ENCODE measurements at regions not wholly inside any gene's neighbourhood (a gene's known extent, or its start where the extent isn't known, plus 50 kb on each side); places are given as distances from the start of the nearest gene placed in this dataset.
"Not testable (repeated sequence)": the region's sequence is repeated elsewhere in the genome, so short reads cannot be mapped to it uniquely, and the experiment has no call there.

- Histone ChIP-seq H3K36me3 (replicated peaks; ENCODE audit: control insufficient read depth, insufficient read depth, low read length) (no peaks in the 10 kb centered on the region), H3K27me3 (ENCODE audit: control insufficient read depth, insufficient read depth, low read length) (no peaks in the 10 kb centered on the region), H3K4me3 (ENCODE audit: insufficient read depth, low read depth, low read length) (no peak overlapping the region)
- DNase-seq, result no peak
Observed at GRCh38 chr1:220942278-220942677, 63.0 kb downstream of the HLX start.

GRCh38 chr1:220942914-220943313, 63.7 kb downstream of the HLX start:
- not testable (repeated sequence) for H3K4me3 ChIP-seq (ENCODE audit: insufficient read depth, low read depth, low read length); H3K36me3 ChIP-seq (replicated peaks; ENCODE audit: control insufficient read depth, insufficient read depth, low read length); H3K27me3 ChIP-seq (ENCODE audit: control insufficient read depth, insufficient read depth, low read length); DNase-seq

GRCh38 chr1:220943319-220943996, 64.2 kb downstream of the HLX start:
- Histone ChIP-seq H3K4me3 (ENCODE audit: insufficient read depth, low read depth, low read length) (no peak overlapping the region), H3K27me3 (ENCODE audit: control insufficient read depth, insufficient read depth, low read length) (no peaks in the 10 kb centered on the region), H3K36me3 (replicated peaks; ENCODE audit: control insufficient read depth, insufficient read depth, low read length) (no peaks in the 10 kb centered on the region)
- no peak for DNase-seq

GRCh38 chr1:220950576-220950975, 71.3 kb downstream of the HLX start:
- H3K36me3 ChIP-seq (replicated peaks; ENCODE audit: control insufficient read depth, insufficient read depth, low read length), result no peaks in the 10 kb centered on the region
- H3K27me3 ChIP-seq (ENCODE audit: control insufficient read depth, insufficient read depth, low read length), result no peaks in the 10 kb centered on the region
- no peak overlapping the region for H3K4me3 ChIP-seq (ENCODE audit: insufficient read depth, low read depth, low read length)
- DNase-seq, result no peak

GRCh38 chr1:220952961-220953643, 73.9 kb downstream of the HLX start:
- Histone ChIP-seq H3K27me3 (ENCODE audit: control insufficient read depth, insufficient read depth, low read length) (no peaks in the 10 kb centered on the region), H3K36me3 (replicated peaks; ENCODE audit: control insufficient read depth, insufficient read depth, low read length) (no peaks in the 10 kb centered on the region), H3K4me3 (ENCODE audit: insufficient read depth, low read depth, low read length) (no peak overlapping the region)
- no peak for DNase-seq

GRCh38 chr1:220954321-220955075, 75.3 kb downstream of the HLX start:
- H3K4me3 ChIP-seq (ENCODE audit: insufficient read depth, low read depth, low read length), result no peak overlapping the region
- no peaks in the 10 kb centered on the region for H3K36me3 ChIP-seq (replicated peaks; ENCODE audit: control insufficient read depth, insufficient read depth, low read length)
- H3K27me3 ChIP-seq (ENCODE audit: control insufficient read depth, insufficient read depth, low read length), result no peaks in the 10 kb centered on the region
- DNase-seq, result no peak

GRCh38 chr1:220955116-220955515, 75.9 kb downstream of the HLX start:
- no peaks in the 10 kb centered on the region for H3K27me3 ChIP-seq (ENCODE audit: control insufficient read depth, insufficient read depth, low read length)
- no peak for DNase-seq
- H3K36me3 ChIP-seq (replicated peaks; ENCODE audit: control insufficient read depth, insufficient read depth, low read length), result no peaks in the 10 kb centered on the region
- H3K4me3 ChIP-seq (ENCODE audit: insufficient read depth, low read depth, low read length), result no peak overlapping the region

- no peaks in the 10 kb centered on the region for H3K27me3 ChIP-seq (ENCODE audit: control insufficient read depth, insufficient read depth, low read length)
- H3K36me3 ChIP-seq (replicated peaks; ENCODE audit: control insufficient read depth, insufficient read depth, low read length), result no peaks in the 10 kb centered on the region
- H3K4me3 ChIP-seq (ENCODE audit: insufficient read depth, low read depth, low read length), result no peak overlapping the region
- DNase-seq, result no peak
Observed at GRCh38 chr1:220956501-220957232, 77.4 kb downstream of the HLX start.

- DNase-seq, result no peak
- H3K27me3 ChIP-seq (ENCODE audit: control insufficient read depth, insufficient read depth, low read length), result no peaks in the 10 kb centered on the region
- no peaks in the 10 kb centered on the region for H3K36me3 ChIP-seq (replicated peaks; ENCODE audit: control insufficient read depth, insufficient read depth, low read length)
- H3K4me3 ChIP-seq (ENCODE audit: insufficient read depth, low read depth, low read length), result no peak overlapping the region
Observed at GRCh38 chr1:220957233-220957605, 78.0 kb downstream of the HLX start.

- no peak for DNase-seq
- H3K27me3 ChIP-seq (ENCODE audit: control insufficient read depth, insufficient read depth, low read length), result no peaks in the 10 kb centered on the region
- H3K4me3 ChIP-seq (ENCODE audit: insufficient read depth, low read depth, low read length), result no peak overlapping the region
- no peaks in the 10 kb centered on the region for H3K36me3 ChIP-seq (replicated peaks; ENCODE audit: control insufficient read depth, insufficient read depth, low read length)
Observed at GRCh38 chr1:220958234-220958633, 79.0 kb downstream of the HLX start.

GRCh38 chr1:220962031-220962751, 82.9 kb downstream of the HLX start:
- H3K36me3 ChIP-seq (replicated peaks; ENCODE audit: control insufficient read depth, insufficient read depth, low read length), result no peaks in the 10 kb centered on the region
- H3K4me3 ChIP-seq (ENCODE audit: insufficient read depth, low read depth, low read length), result no peak overlapping the region
- H3K27me3 ChIP-seq (ENCODE audit: control insufficient read depth, insufficient read depth, low read length), result no peaks in the 10 kb centered on the region
- no peak for DNase-seq

- no peak for DNase-seq
- no peaks in the 10 kb centered on the region for H3K36me3 ChIP-seq (replicated peaks; ENCODE audit: control insufficient read depth, insufficient read depth, low read length)
- no peaks in the 10 kb centered on the region for H3K27me3 ChIP-seq (ENCODE audit: control insufficient read depth, insufficient read depth, low read length)
- no peak overlapping the region for H3K4me3 ChIP-seq (ENCODE audit: insufficient read depth, low read depth, low read length)
Observed at GRCh38 chr1:220966041-220966440, 86.8 kb downstream of the HLX start.

GRCh38 chr1:220966473-220966872, 87.2 kb downstream of the HLX start:
- H3K27me3 ChIP-seq (ENCODE audit: control insufficient read depth, insufficient read depth, low read length), result no peaks in the 10 kb centered on the region
- H3K36me3 ChIP-seq (replicated peaks; ENCODE audit: control insufficient read depth, insufficient read depth, low read length), result no peaks in the 10 kb centered on the region
- no peak for DNase-seq
- no peak overlapping the region for H3K4me3 ChIP-seq (ENCODE audit: insufficient read depth, low read depth, low read length)

Data from H7 (cell line).